ENCODE measurements at regions not wholly inside any gene's neighbourhood (a gene's known extent, or its start where the extent isn't known, plus 50 kb on each side); places are given as distances from the start of the nearest gene placed in this dataset.

DNA sequence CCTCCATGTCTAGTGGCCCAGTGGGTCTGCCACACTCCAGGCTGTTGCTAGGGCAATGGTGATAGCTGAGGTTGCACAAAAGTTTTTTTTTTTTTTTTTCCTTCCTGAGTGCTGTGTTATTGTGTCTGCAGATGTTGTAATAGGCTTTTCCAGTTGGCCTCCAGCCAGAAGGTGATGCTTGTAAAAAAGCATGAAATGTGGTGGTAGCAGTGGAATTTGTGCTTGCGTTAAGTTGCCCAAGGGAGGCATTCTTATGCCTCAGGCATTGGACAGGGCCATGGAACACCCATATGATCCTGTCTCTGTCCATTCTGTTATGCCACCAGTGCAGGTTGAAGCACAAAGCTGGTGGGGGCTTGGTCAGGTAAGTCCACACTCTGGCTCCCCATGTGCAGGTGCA is 660.5 kb upstream of the SPANXN1 start:
- H3K9me2 ChIP-seq (ENCODE audit: low read depth, low read length), result no peaks in the 10 kb centered on the region
- H3K4me1 ChIP-seq (ENCODE audit: insufficient read depth, low read length, severe bottlenecking), result no peaks in the 10 kb centered on the region
- no peaks in the 10 kb centered on the region for H3K36me3 ChIP-seq (ENCODE audit: insufficient read depth, low read length)
- no peaks in the 10 kb centered on the region for H3K27me3 ChIP-seq (ENCODE audit: insufficient read depth, low read length)
- no peaks in the 10 kb centered on the region for H4K20me1 ChIP-seq (ENCODE audit: insufficient read depth, low read length)
- H3F3A ChIP-seq (ENCODE audit: insufficient read depth, low read length), result no peaks in the 10 kb centered on the region
- H3K4me2 ChIP-seq (ENCODE audit: low read length), result no peak overlapping the region
- no peak for TF ChIP-seq EZH2 (IDR thresholded peaks at IDR 0.05; ENCODE audit: borderline replicate concordance, low read length)
- TF ChIP-seq, protein P1, sequence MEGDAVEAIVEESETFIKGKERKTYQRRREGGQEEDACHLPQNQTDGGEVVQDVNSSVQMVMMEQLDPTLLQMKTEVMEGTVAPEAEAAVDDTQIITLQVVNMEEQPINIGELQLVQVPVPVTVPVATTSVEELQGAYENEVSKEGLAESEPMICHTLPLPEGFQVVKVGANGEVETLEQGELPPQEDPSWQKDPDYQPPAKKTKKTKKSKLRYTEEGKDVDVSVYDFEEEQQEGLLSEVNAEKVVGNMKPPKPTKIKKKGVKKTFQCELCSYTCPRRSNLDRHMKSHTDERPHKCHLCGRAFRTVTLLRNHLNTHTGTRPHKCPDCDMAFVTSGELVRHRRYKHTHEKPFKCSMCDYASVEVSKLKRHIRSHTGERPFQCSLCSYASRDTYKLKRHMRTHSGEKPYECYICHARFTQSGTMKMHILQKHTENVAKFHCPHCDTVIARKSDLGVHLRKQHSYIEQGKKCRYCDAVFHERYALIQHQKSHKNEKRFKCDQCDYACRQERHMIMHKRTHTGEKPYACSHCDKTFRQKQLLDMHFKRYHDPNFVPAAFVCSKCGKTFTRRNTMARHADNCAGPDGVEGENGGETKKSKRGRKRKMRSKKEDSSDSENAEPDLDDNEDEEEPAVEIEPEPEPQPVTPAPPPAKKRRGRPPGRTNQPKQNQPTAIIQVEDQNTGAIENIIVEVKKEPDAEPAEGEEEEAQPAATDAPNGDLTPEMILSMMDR (IDR thresholded peaks at IDR 0.05; ENCODE audit: low read length), result no peak
- no peak overlapping the region for H3K27ac ChIP-seq (ENCODE audit: low read depth, low read length, poor library complexity, severe bottlenecking)
- no peak overlapping the region for H3K4me3 ChIP-seq (ENCODE audit: low read depth, low read length, poor library complexity, severe bottlenecking)
- no peaks in the 10 kb centered on the region for H3K79me2 ChIP-seq (ENCODE audit: insufficient read depth, low read length)
- no peaks in the 10 kb centered on the region for H3K9me3 ChIP-seq (ENCODE audit: low read length)
- H2AFZ ChIP-seq (ENCODE audit: low read length), result no peak overlapping the region
- H3K9ac ChIP-seq (ENCODE audit: low read length), result no peak overlapping the region

DNA sequence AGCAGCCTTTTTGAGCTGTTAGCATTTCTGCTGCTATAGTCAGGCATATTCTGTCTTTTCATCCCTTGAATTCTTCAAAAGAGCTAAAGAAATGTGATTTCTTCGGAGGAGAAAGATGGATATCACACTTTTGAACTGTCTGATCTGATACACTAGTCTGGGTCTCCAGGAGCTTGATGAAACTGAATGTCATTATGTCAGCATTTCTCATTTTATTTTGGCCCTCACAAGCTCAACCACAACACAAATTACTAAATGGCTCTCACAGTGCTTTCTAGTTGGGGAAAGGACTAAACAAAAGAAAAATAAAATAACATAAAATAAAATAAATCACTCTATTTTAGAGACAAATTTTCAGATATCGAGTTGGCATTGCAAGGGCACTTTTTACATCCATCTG is 655.3 kb upstream of the SPANXN1 start:
- no peaks in the 10 kb centered on the region for H3K9me2 ChIP-seq (ENCODE audit: low read depth, low read length)
- no peak overlapping the region for H2AFZ ChIP-seq (ENCODE audit: low read length)
- no peak overlapping the region for H3K27ac ChIP-seq (ENCODE audit: low read depth, low read length, poor library complexity, severe bottlenecking)
- TF ChIP-seq, protein P1 (IDR thresholded peaks at IDR 0.05; ENCODE audit: low read length), result no peak
- no peak for TF ChIP-seq EZH2 (IDR thresholded peaks at IDR 0.05; ENCODE audit: borderline replicate concordance, low read length)
- H3K9me3 ChIP-seq (ENCODE audit: low read length), result no peaks in the 10 kb centered on the region
- no peak overlapping the region for H3K4me3 ChIP-seq (ENCODE audit: low read depth, low read length, poor library complexity, severe bottlenecking)
- no peaks in the 10 kb centered on the region for H3K36me3 ChIP-seq (ENCODE audit: insufficient read depth, low read length)
- no peaks in the 10 kb centered on the region for H3K79me2 ChIP-seq (ENCODE audit: insufficient read depth, low read length)
- H3K9ac ChIP-seq (ENCODE audit: low read length), result no peak overlapping the region
- no peaks in the 10 kb centered on the region for H4K20me1 ChIP-seq (ENCODE audit: insufficient read depth, low read length)
- H3K27me3 ChIP-seq (ENCODE audit: insufficient read depth, low read length), result no peaks in the 10 kb centered on the region
- no peak overlapping the region for H3K4me2 ChIP-seq (ENCODE audit: low read length)
- no peaks in the 10 kb centered on the region for H3F3A ChIP-seq (ENCODE audit: insufficient read depth, low read length)
- H3K4me1 ChIP-seq (ENCODE audit: insufficient read depth, low read length, severe bottlenecking), result no peaks in the 10 kb centered on the region

DNA sequence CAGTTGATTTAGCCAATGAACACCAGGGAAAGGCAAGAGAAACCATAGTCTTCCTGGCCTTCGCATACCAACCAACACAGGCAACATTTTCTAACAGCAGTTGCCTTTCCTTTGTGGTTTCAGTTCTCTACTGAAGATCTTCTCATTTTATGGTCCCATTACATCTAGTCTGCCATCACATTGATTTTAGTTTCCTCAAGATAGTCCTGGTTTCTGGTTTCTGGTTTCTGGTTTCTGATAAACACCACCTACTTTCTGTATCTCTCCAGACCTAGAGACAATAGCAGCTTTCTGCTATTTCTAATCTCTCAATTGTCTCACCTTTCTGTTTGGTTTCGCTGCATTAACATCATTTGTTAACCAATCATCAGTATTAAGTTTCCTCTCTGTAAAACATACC is 646.3 kb upstream of the SPANXN1 start:
- H3K4me1 ChIP-seq (ENCODE audit: insufficient read depth, low read length, severe bottlenecking), result no peaks in the 10 kb centered on the region
- no peak overlapping the region for H3K4me2 ChIP-seq (ENCODE audit: low read length)
- H3K4me3 ChIP-seq (ENCODE audit: low read depth, low read length, poor library complexity, severe bottlenecking), result no peak overlapping the region
- TF ChIP-seq, protein P1 (IDR thresholded peaks at IDR 0.05; ENCODE audit: low read length), result no peak
- no peak for TF ChIP-seq EZH2 (IDR thresholded peaks at IDR 0.05; ENCODE audit: borderline replicate concordance, low read length)
- H3K36me3 ChIP-seq (ENCODE audit: insufficient read depth, low read length), result no peaks in the 10 kb centered on the region
- no peaks in the 10 kb centered on the region for H3K27me3 ChIP-seq (ENCODE audit: insufficient read depth, low read length)
- no peaks in the 10 kb centered on the region for H3K9me2 ChIP-seq (ENCODE audit: low read depth, low read length)
- no peak overlapping the region for H3K27ac ChIP-seq (ENCODE audit: low read depth, low read length, poor library complexity, severe bottlenecking)
- no peaks in the 10 kb centered on the region for H3K9me3 ChIP-seq (ENCODE audit: low read length)
- H3K79me2 ChIP-seq (ENCODE audit: insufficient read depth, low read length), result no peaks in the 10 kb centered on the region
- H2AFZ ChIP-seq (ENCODE audit: low read length), result no peak overlapping the region
- H3K9ac ChIP-seq (ENCODE audit: low read length), result no peak overlapping the region
- no peaks in the 10 kb centered on the region for H3F3A ChIP-seq (ENCODE audit: insufficient read depth, low read length)
- H4K20me1 ChIP-seq (ENCODE audit: insufficient read depth, low read length), result no peaks in the 10 kb centered on the region
